Left ventricle myocardium superior (tissue), 1 donor: ENCODE measurements at regions not wholly inside any gene's neighbourhood (a gene's known extent, or its start where the extent isn't known, plus 50 kb on each side); places are given as distances from the start of the nearest gene placed in this dataset.

Source experiments
- ATAC-seq: fragments of 200-7000 bp; cut with Tn5 transposase; one replicate; pipeline ENCODE4 v1.9.1; 2020; ENCODE audit warnings: mild to moderate bottlenecking, moderate library complexity
- DNase-seq: peaks from one replicate; pipeline ENCODE4 v3.0.0-alpha.2; 2020
- intact Hi-C: fragments of 100-400 bp; cut with micrococcal nuclease; formaldehyde crosslinking; loops from one replicate; pipeline ENCODE4 v1.11.0; 2022
- donor health status: DM: no; HTN: yes; CAD: no; lungs with severe emphysema.

DNA sequence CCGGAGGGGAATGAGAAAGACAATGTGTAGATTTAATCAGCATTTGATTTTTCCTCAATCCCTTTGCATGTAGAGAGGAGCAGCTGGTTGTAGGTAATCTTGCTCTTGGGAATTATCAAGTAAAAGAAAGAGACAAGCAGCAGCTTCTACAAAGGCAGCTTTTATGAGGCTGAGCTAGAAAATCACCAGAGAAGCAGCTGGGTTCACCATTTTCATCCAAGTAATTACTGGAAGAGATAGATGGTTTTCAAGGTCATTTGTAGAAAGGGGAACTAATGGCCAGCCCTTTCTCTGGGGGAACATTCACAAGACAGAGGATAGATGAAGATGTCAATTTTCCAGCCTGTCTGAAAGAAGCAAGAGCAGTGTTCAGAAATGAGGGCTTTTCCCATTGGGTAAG, 113.0 kb downstream of the RND3 start:
- ATAC-seq (no peak), DNase-seq (no peak)
- intact Hi-C loops = no loop called here

DNA sequence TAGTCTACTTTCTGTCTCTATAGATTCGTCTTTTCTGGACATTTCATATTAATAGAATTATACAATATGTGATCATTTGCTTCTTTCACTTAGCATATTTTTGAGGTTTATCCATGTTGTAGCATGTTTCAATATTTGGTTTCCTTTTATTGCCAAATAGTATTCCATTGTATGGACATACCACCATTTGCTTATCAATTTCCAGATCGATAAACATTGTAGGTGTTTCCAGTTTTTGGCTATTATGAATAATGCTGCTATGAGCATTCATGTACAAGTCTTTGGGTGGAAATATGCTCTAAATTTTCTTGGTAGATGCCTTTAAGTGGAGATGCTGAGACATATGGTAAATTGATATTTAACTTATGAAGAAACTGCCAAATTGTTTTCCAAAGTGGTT, 114.1 kb downstream of the RND3 start:
- intact Hi-C loops = no loop called here
- DNase-seq = no peak
- ATAC-seq = no peak

GRCh38 chr2:150371044-150371818, 116.2 kb downstream of the RND3 start:
- ATAC-seq = no peak
- no peak for DNase-seq
- intact Hi-C loops = no loop called here

GRCh38 chr2:150370561-150370960, 116.9 kb downstream of the RND3 start:
- no peak for DNase-seq
- ATAC-seq = no peak
- intact Hi-C loops = no loop called here

DNA sequence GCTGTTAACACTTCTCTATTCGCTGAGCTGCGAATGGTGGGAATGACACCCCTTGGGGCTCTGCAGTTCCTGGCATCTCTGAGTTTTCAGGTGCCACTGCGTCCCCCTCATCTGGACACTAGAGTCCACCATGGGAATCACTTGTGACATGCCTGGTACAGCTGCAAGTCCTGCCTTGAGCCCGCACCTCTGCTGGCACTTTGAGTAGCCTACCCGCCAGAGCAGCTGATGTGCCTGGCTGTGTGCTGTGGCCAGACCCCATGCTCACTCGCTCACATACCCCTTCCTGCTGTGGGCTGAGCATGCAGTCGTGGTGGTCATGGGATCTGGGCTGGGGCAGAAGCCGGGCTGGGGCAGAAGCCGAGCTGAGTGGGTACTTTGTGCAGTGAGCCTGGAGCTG, 117.6 kb downstream of the RND3 start:
- ATAC-seq (no peak), DNase-seq (no peak)
- intact Hi-C loops = no loop called here

- intact Hi-C loops = no loop called here
- DNase-seq = no peak
These were observed 129.0 kb downstream of the RND3 start for GRCh38 chr2:150358468-150358807.

GRCh38 chr2:150357770-150358467, 129.5 kb downstream of the RND3 start:
- intact Hi-C loops = no loop called here
- ATAC-seq (no peak), DNase-seq (no peak)

More at GRCh38 chr2:150358468-150358807, 129.0 kb downstream of the RND3 start:
- no peak for ATAC-seq

DNA sequence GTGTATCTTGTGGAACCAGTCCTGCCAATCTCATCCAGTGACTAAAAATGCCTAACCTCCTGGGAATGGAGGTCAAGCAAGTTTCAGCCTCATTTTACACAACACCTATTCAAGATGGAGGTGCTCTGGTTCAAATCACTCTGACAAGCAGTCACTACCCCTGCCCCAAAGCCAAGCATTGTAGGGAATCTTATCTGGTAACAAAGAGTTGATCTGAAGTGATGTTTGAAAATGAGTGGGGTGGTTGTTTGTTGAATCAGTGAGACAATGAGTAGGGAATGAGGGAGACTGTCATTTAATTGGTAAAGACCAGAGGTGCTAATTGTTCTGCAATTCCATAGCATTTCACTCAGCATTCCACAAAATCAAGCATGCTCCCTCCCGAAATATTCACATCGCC, 132.0 kb downstream of the RND3 start:
- DNase-seq = no peak
- intact Hi-C loops = no loop called here
- no peak for ATAC-seq

DNA sequence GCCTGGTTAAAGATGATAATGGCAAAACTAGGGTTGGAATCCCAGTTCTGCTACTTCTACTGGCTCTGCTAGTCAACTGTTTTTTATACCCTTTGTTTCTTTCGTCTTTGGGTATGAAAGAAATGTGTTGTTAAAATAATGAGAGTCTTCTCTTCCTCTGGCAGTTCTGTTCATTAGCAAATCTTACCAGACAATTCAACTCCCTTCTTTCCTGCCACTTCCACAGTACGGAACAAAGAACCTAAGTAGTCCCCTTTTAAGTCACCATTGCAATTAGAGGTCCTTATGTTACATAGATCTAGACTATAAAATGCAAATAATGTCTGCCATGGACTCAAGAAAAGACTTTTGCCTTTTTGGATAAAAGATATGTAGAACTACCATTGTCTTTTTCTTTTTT, 134.1 kb downstream of the RND3 start:
- ATAC-seq = no peak
- intact Hi-C loops = no loop called here
- DNase-seq = no peak

DNA sequence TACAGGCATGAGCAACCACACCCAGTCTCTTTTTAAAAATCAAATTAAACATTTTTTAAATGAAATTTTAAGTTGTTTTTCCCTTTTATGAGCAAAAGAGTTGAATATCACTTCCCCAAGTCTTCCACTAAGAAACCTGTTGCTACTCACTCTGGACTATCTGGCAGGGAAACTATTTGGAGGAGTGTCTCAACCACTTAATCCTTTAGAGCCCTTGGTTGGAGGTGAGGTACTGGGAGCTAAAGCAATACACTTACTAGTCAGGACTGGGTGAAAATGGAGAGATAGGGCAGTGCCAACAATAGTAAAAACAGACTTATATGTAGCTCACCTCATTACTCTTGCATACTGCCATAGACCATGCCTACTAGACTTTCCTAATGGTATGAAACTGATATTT, 135.5 kb downstream of the RND3 start:
- no peak for DNase-seq
- intact Hi-C loops = no loop called here
- no peak for ATAC-seq

GRCh38 chr2:150350500-150350899, 137.0 kb downstream of the RND3 start:
- intact Hi-C loops = no loop called here
- DNase-seq = no peak
- no peak for ATAC-seq

DNA sequence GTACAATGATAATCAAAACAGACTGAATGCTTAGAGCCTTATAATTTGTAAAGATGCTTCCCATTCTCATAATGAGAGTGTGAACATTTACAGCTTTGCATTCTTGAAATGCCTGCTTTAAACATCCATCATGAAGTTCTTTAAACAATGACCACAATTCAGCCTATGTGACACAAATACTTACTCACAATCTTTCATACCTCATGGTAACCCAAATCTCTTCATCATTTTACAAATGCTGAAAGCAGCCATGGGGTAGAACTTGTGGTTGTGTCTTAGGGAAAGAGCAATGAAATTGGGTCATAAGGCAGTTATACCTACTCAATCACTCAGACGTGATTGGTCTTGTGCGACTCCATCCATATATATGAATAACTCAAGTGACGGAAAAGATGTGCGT, 140.7 kb downstream of the RND3 start:
- ATAC-seq (no peak), DNase-seq (no peak)
- intact Hi-C loops = no loop called here

GRCh38 chr2:150341982-150342680, 145.3 kb downstream of the RND3 start:
- intact Hi-C loops = no loop called here
- no peak for DNase-seq
- no peak for ATAC-seq

DNA sequence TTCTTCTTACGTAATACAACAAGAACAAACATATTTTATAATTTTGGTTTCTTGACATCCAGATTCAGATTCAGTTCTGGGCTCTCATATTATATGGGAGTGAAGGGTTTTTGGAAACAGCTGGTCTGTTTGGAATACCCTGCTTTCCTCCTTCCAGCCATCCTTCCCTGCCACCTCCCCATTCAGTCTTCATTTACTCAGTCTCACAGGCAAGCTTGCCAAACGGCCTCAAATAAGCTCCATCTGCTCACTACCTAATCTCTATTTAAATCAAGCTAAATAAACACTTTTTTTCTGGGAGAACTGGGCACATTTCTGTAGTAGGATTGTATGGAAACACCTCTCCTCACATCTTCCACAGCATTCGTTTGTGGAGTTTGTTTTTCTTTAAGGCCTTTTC, 147.5 kb downstream of the RND3 start:
- DNase-seq = no peak
- intact Hi-C loops = no loop called here
- no peak for ATAC-seq

DNA sequence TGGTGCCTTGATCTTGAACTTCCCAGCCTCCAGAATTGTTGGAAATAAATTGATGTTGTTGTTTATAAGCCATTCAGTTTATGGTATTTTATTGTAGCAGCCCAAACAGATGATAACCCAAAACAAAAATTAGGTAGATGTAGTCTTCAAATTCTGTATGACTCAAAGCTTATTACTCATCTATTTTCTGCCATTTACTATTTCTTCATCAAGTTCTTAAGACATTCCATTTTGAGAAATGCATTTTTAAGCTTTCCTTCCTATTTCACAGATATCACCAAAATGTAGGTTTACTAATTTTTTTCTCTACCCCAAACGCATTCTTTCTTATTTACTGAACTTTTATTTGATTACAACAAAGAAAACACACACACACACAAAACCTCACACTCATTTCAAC, 148.2 kb downstream of the RND3 start:
- intact Hi-C loops = no loop called here
- DNase-seq (no peak), ATAC-seq (no peak)

DNA sequence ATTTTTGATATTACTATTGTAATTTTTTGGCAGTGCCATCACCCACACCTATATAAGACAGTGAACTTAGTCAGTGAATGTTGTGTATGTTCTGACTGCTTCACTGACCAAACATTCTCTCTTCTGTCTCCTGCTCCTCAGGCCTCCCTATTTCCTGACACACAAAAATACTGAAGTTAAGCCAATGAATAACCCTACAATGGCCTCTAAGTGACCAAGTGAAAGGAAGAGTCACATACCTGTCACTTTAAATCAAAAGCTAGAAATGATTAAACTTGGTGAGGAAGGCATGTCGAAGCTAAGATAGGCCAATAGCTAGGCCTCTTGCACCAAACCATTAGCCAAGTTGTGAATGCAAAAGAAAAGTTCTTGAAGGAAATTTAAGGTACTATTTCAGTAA, 151.9 kb downstream of the RND3 start:
- DNase-seq (no peak), ATAC-seq (no peak)
- intact Hi-C loops = no loop called here

- intact Hi-C loops = no loop called here
- ATAC-seq (no peak), DNase-seq (no peak)
These were observed 155.1 kb downstream of the RND3 start for GRCh38 chr2:150332383-150332782.

DNA sequence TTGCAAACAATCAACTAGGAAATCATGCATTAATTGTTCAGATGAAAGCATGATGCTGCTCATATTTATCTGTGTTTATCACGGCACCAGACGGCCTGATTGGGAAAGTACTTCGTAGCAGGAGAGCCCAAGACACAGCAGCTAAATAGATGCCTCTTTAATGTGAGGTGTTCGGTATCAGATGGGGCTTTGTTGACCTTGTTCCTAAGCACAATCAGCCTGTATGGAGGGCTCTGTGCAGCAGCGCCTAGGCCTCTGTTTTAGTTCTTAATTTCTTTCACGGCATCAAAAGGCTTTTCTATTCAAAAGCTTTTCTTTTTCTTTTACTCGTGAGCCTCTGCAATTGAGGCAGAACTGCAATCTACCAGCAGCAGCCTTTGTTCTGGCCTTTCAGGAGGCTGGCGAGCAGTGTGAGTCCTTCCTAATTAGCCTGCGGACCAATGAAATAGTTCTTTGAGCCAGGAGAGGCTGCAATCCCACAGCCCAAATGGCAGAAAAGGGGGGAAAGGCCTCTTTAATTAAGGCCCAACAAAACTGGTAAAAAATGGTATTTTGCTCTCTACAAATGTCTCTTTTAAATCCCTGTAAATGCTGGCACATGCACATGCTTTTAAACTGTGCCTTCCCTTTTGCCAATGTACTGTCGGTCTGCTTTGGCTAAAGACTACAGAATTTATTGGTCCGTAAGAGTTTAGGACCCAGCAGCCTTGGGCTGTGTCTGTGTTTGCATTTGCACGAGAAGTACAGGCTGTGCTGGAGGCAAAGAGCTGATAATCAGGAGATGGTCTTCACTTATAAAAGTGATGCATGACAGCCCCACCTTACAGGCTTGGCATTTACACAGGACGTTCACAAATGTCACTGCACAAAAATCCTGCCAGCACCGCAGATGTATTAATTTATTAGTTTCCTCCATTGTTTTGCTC, 159.6 kb downstream of the RND3 start:
- DNase-seq (no peak), ATAC-seq (no peak)
- intact Hi-C loops = no loop called here

DNA sequence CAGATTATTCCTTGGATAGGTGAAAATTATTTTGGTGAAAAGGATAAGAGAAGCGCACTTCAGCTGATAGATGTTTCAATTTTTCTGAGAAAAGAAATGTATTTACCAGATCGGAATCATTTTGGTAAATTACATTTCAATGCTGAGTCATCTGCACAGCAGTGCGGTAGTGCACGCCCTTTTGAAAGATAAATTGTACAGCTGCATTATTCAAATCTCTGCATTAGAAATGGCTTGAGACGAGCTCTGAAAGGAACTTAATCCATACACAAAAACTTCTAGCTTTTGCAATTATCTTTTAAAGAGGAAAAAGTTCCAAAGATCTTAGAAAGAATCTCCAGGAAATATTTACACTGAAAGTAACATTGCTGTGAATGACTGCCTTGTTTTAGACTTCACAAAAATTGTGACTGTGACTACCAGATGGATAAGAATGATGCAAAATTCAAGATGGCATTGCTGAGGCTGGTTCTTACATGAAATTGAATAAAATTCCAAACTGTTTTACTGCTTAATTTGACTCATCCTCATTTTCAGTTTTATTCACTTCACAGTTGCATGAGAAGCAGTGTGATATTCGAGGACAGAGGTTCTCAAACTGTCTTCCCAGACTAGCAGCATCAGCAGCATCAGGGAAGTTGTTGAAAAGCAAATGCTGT, 161.7 kb downstream of the RND3 start:
- intact Hi-C loops = no loop called here
- DNase-seq (no peak), ATAC-seq (no peak)
